ENCODE measurements at regions not wholly inside any gene's neighbourhood (a gene's known extent, or its start where the extent isn't known, plus 50 kb on each side); places are given as distances from the start of the nearest gene placed in this dataset.

DNA sequence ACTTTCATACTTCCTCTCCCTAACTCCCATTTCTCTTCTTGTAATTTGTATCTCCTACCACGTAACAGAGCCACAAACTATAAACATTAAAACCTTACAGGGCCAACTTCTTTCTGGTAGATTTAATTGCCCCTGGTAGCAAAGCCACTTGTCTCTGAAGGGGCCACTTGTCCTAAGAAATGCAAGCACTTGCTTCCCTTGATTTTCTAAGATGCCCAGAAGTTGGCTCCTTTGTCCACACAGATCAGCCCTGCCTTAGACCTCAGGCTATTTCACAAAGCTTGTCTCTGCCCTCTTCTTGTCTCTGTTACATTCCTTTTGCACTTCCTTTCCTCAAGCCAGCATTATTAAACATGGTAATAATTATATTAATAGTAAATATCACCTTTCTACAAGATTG is 80.6 kb upstream of the CXXC4 start:
- TF ChIP-seq, protein P1, sequence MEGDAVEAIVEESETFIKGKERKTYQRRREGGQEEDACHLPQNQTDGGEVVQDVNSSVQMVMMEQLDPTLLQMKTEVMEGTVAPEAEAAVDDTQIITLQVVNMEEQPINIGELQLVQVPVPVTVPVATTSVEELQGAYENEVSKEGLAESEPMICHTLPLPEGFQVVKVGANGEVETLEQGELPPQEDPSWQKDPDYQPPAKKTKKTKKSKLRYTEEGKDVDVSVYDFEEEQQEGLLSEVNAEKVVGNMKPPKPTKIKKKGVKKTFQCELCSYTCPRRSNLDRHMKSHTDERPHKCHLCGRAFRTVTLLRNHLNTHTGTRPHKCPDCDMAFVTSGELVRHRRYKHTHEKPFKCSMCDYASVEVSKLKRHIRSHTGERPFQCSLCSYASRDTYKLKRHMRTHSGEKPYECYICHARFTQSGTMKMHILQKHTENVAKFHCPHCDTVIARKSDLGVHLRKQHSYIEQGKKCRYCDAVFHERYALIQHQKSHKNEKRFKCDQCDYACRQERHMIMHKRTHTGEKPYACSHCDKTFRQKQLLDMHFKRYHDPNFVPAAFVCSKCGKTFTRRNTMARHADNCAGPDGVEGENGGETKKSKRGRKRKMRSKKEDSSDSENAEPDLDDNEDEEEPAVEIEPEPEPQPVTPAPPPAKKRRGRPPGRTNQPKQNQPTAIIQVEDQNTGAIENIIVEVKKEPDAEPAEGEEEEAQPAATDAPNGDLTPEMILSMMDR (IDR thresholded peaks at IDR 0.05; ENCODE audit: borderline replicate concordance, extremely low read depth, low read length, poor library complexity, severe bottlenecking): no peak
- TF ChIP-seq EZH2 (IDR thresholded peaks at IDR 0.05; ENCODE audit: borderline replicate concordance, low read depth, low read length, severe bottlenecking): no peak

All from DND-41 (cell line).